ENCODE measurements at regions not wholly inside any gene's neighbourhood (a gene's known extent, or its start where the extent isn't known, plus 50 kb on each side); places are given as distances from the start of the nearest gene placed in this dataset.
A peak's percentile ranks its signal among the peaks of the same experiment; 100 is the strongest.

DNA sequence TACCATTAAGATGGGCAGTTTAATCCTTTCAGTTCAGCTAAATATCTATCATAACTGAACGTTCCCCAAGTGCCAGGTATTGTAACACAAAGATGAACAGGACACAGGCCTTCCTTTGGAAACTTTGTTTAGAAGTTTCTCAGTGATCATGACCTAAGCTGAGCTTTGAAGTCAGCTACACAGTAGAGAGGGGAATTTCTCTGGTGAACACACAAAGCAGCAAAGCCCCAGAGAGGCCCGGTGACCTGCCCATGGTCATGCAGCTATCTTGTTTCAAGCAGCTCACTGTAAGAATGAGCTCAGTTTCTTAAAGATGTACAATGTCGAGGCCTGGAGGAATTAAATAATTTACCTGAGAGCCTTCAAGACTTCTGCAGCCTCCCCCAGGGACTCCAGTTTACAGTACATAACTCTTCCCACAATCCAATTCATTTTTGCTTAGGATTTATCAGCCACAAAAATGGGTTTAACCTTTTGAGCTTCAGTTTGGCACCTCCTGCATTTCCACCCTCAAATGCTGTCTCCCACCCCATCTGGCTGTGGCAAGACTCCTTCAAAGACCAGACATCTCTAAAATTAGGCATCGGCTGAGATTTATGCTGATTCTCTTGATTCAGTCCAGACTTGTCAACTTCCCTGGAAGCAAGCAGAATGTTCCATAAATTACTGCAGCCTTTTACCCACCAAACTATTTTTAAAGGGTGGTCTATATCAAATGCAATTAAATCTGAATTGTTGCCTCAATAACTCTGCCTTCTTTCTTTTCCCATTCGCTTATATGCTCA, 325.6 kb downstream of the TXNL1 start:
- H3K36me3 Mint-ChIP-seq = no peaks in the 10 kb centered on the region
- peaks cover 6% of the 10 kb centered on the region for H3K4me1 Mint-ChIP-seq
- TF ChIP-seq, protein P1, sequence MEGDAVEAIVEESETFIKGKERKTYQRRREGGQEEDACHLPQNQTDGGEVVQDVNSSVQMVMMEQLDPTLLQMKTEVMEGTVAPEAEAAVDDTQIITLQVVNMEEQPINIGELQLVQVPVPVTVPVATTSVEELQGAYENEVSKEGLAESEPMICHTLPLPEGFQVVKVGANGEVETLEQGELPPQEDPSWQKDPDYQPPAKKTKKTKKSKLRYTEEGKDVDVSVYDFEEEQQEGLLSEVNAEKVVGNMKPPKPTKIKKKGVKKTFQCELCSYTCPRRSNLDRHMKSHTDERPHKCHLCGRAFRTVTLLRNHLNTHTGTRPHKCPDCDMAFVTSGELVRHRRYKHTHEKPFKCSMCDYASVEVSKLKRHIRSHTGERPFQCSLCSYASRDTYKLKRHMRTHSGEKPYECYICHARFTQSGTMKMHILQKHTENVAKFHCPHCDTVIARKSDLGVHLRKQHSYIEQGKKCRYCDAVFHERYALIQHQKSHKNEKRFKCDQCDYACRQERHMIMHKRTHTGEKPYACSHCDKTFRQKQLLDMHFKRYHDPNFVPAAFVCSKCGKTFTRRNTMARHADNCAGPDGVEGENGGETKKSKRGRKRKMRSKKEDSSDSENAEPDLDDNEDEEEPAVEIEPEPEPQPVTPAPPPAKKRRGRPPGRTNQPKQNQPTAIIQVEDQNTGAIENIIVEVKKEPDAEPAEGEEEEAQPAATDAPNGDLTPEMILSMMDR (IDR thresholded peaks at IDR 0.05; ENCODE audit: unreplicated experiment) = no peak
- DNase-seq (ENCODE audit: low spot score in 2 of 2, unreplicated experiment in 2 of 2) = no peak
- no peaks in the 10 kb centered on the region for H3K27me3 Mint-ChIP-seq (ENCODE audit: low read depth)
- H3K27ac Mint-ChIP-seq = peak overlapping the region; percentile 71
- peaks cover 4% of the 10 kb centered on the region for H3K9me3 Mint-ChIP-seq
- H3K4me3 Mint-ChIP-seq = no peak overlapping the region

DNA sequence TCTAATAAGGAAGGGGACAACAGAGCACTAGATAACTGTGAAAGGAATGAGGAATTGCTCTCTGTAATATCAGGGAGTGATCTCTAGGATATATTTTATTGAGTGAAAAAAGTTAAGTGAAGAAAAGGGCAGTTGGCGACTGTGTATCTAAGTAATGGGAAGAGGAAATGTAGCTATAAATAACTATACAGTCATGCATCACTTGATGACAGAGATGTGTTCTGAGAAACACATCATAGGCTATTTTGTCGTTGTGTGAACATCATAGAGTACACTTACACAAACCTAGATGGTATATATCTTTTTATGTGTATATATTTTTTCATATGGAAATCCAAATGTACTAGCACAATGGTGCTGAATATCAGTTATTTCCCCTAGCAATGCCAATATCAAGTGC, 329.3 kb downstream of the TXNL1 start:
- Mint-ChIP-seq H3K27me3 (ENCODE audit: low read depth) (no peaks in the 10 kb centered on the region), H3K4me3 (no peak overlapping the region), H3K9me3 (no peaks in the 10 kb centered on the region), H3K36me3 (no peaks in the 10 kb centered on the region), H3K27ac (no peak overlapping the region), H3K4me1 (peaks cover 6% of the 10 kb centered on the region)
- no peak for DNase-seq (ENCODE audit: low spot score in 2 of 2, unreplicated experiment in 2 of 2)
- TF ChIP-seq, protein P1 (IDR thresholded peaks at IDR 0.05; ENCODE audit: unreplicated experiment) = no peak

GRCh38 chr18:56307354-56308170, 330.8 kb downstream of the TXNL1 start:
- DNase-seq (ENCODE audit: low spot score in 2 of 2, unreplicated experiment in 2 of 2) = no peak
- Mint-ChIP-seq H3K9me3 (no peaks in the 10 kb centered on the region), H3K27ac (no peak overlapping the region), H3K4me3 (no peak overlapping the region), H3K36me3 (no peaks in the 10 kb centered on the region), H3K27me3 (ENCODE audit: low read depth) (no peaks in the 10 kb centered on the region), H3K4me1 (no peaks in the 10 kb centered on the region)
- TF ChIP-seq, protein P1 (IDR thresholded peaks at IDR 0.05; ENCODE audit: unreplicated experiment) = no peak

DNA sequence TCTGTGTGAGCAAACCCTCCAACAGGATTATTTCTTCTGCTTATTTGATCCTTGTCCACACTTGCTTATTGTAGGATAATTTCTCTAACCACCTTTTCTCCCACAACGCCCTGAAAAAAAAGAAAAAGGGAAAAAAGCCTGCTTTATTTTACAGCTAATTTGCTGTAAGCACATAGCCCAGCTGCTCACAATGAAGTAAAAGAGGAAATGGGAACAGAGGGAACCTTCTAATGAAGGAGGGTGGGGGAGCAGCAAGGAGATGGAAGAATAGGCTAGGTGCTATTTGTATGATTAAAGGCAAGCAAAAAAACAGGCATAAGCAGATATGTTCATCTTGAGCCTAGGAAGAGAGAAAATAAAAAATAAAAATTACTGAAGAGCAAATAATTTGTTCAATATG, 331.6 kb downstream of the TXNL1 start:
- no peak overlapping the region for H3K4me3 Mint-ChIP-seq
- H3K27me3 Mint-ChIP-seq (ENCODE audit: low read depth) = no peaks in the 10 kb centered on the region
- DNase-seq (ENCODE audit: low spot score in 2 of 2, unreplicated experiment in 2 of 2) = no peak
- TF ChIP-seq, protein P1 (IDR thresholded peaks at IDR 0.05; ENCODE audit: unreplicated experiment) = no peak
- H3K4me1 Mint-ChIP-seq = no peaks in the 10 kb centered on the region
- H3K36me3 Mint-ChIP-seq = no peaks in the 10 kb centered on the region
- no peaks in the 10 kb centered on the region for H3K9me3 Mint-ChIP-seq
- no peak overlapping the region for H3K27ac Mint-ChIP-seq

DNA sequence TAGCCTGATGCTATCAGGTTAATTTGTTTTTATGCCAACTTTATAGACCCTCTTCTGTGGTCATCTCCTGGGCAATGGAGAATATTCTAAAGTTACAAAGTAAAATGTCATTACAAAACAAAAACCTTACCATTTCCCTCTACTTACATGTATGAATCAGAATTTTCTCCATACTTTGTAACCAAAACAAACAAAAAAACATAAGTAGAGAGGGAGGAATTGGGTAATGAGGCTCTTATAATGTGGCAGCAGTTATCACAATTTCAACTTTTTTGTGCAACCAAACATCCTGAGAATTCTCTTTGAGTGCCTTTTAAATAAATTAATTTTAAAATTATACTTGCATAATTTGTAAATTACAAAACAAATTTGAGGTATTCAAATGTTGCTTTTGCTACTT, 332.8 kb downstream of the TXNL1 start:
- H3K27ac Mint-ChIP-seq = no peak overlapping the region
- H3K4me1 Mint-ChIP-seq = no peaks in the 10 kb centered on the region
- no peaks in the 10 kb centered on the region for H3K27me3 Mint-ChIP-seq (ENCODE audit: low read depth)
- no peaks in the 10 kb centered on the region for H3K9me3 Mint-ChIP-seq
- no peak overlapping the region for H3K4me3 Mint-ChIP-seq
- no peaks in the 10 kb centered on the region for H3K36me3 Mint-ChIP-seq
- TF ChIP-seq, protein P1 (IDR thresholded peaks at IDR 0.05; ENCODE audit: unreplicated experiment) = no peak
- no peak for DNase-seq (ENCODE audit: low spot score in 2 of 2, unreplicated experiment in 2 of 2)
